Islet precursor cell (in vitro differentiated cells): ENCODE measurements at regions not wholly inside any gene's neighbourhood (a gene's known extent, or its start where the extent isn't known, plus 50 kb on each side); places are given as distances from the start of the nearest gene placed in this dataset.

Experiments
- DNase-seq: peaks from one replicate; pipeline ENCODE4 v3.0.0-alpha.2; 2018

GRCh38 chr10:58936364-58936763, 240.1 kb upstream of the PHYHIPL start:
- DNase-seq, result no peak

- no peak for DNase-seq
These were observed 239.0 kb upstream of the PHYHIPL start for GRCh38 chr10:58937423-58937822.

- no peak for DNase-seq
These were observed 233.7 kb upstream of the PHYHIPL start for GRCh38 chr10:58942724-58943123.

- no peak for DNase-seq
These were observed 233.1 kb upstream of the PHYHIPL start for GRCh38 chr10:58943256-58943890.

GRCh38 chr10:58943960-58944359, 232.5 kb upstream of the PHYHIPL start:
- DNase-seq, result no peak

GRCh38 chr10:58948303-58948702, 228.1 kb upstream of the PHYHIPL start:
- DNase-seq, result no peak

- DNase-seq, result no peak
These were observed 225.8 kb upstream of the PHYHIPL start for GRCh38 chr10:58950618-58951017.

- DNase-seq, result no peak
These were observed 225.4 kb upstream of the PHYHIPL start for GRCh38 chr10:58951087-58951486.

GRCh38 chr10:58951746-58952145, 224.7 kb upstream of the PHYHIPL start:
- DNase-seq, result no peak

- DNase-seq, result no peak
These were observed 224.3 kb upstream of the PHYHIPL start for GRCh38 chr10:58952162-58952601.

GRCh38 chr10:58952747-58953466, 223.5 kb upstream of the PHYHIPL start:
- no peak for DNase-seq

GRCh38 chr10:58954178-58954577, 222.3 kb upstream of the PHYHIPL start:
- DNase-seq, result peak; percentile 70

GRCh38 chr10:58955615-58956014, 220.8 kb upstream of the PHYHIPL start:
- DNase-seq, result no peak

GRCh38 chr10:58956926-58957325, 219.5 kb upstream of the PHYHIPL start:
- peak; percentile 84 for DNase-seq

GRCh38 chr10:58957517-58957916, 218.9 kb upstream of the PHYHIPL start:
- no peak for DNase-seq

- no peak for DNase-seq
These were observed 213.3 kb upstream of the PHYHIPL start for GRCh38 chr10:58963101-58963534.

- DNase-seq, result peak; percentile 80
These were observed 212.7 kb upstream of the PHYHIPL start for GRCh38 chr10:58963723-58964124.

GRCh38 chr10:58965855-58966254, 210.6 kb upstream of the PHYHIPL start:
- no peak for DNase-seq

GRCh38 chr10:58967551-58968388, 208.7 kb upstream of the PHYHIPL start:
- DNase-seq, result peak; percentile 97

GRCh38 chr10:58968389-58968755, 208.1 kb upstream of the PHYHIPL start:
- DNase-seq, result no peak

- peak; percentile 59 for DNase-seq
These were observed 206.9 kb upstream of the PHYHIPL start for GRCh38 chr10:58969576-58969975.

GRCh38 chr10:58970160-58970915, 206.1 kb upstream of the PHYHIPL start:
- DNase-seq, result no peak

GRCh38 chr10:58971211-58971610, 205.2 kb upstream of the PHYHIPL start:
- no peak for DNase-seq
